ENCODE measurements at regions not wholly inside any gene's neighbourhood (a gene's known extent, or its start where the extent isn't known, plus 50 kb on each side); places are given as distances from the start of the nearest gene placed in this dataset.

GRCh38 chr14:71240866-71241520 lies 333.7 kb downstream of the PCNX1 start:
- Histone ChIP-seq H4K8ac (replicated peaks; ENCODE audit: insufficient read length, low read depth, low read length) (no peak overlapping the region), H3K9ac (ENCODE audit: extremely low read depth, insufficient read length, low read length) (no peak overlapping the region)
- TF ChIP-seq CTCF (conservative IDR thresholded peaks at IDR 0.05), result no peak

More at GRCh38 chr14:71240866-71241520, 333.7 kb downstream of the PCNX1 start:
- Histone ChIP-seq H2BK20ac (ENCODE audit: low read depth, low read length, poor library complexity, severe bottlenecking) (no peak overlapping the region), H2BK12ac (ENCODE audit: insufficient read length, low read depth, low read length) (no peak overlapping the region), H3K27me3 (ENCODE audit: insufficient read depth, low read length) (no peaks in the 10 kb centered on the region), H3K4me1 (ENCODE audit: insufficient read depth, low read length) (no peaks in the 10 kb centered on the region), H2BK15ac (ENCODE audit: low read depth, low read length) (no peak overlapping the region), H3K79me2 (ENCODE audit: insufficient read depth, low read length) (no peaks in the 10 kb centered on the region), H3K18ac (ENCODE audit: insufficient read length, low read depth, low read length) (no peak overlapping the region), H2AFZ (ENCODE audit: low read length) (no peak overlapping the region), H3K23ac (ENCODE audit: insufficient read length, low read depth, low read length) (no peak overlapping the region), H2BK120ac (ENCODE audit: low read depth, low read length, poor library complexity, severe bottlenecking) (no peak overlapping the region), H3K79me1 (ENCODE audit: insufficient read depth, low read depth, low read length, poor library complexity, severe bottlenecking) (no peaks in the 10 kb centered on the region), H3T11ph (ENCODE audit: low read length) (no peak overlapping the region), H4K5ac (ENCODE audit: insufficient read length, low read depth, low read length) (no peak overlapping the region), H3K56ac (ENCODE audit: insufficient read length, low read depth, low read length) (no peak overlapping the region), H2BK5ac (ENCODE audit: insufficient read length, low read length) (no peak overlapping the region), H3K23me2 (ENCODE audit: insufficient read length, low read depth, low read length, poor library complexity, severe bottlenecking) (no peaks in the 10 kb centered on the region), H3K4me2 (ENCODE audit: insufficient read depth, insufficient read length, low read length) (no peak overlapping the region), H2AK5ac (ENCODE audit: insufficient read length, low read length) (no peak overlapping the region), H4K20me1 (ENCODE audit: control insufficient read depth, insufficient read depth, insufficient read length) (no peaks in the 10 kb centered on the region), H3K9me3 (ENCODE audit: control insufficient read depth, low read depth, low read length) (no peaks in the 10 kb centered on the region), H3K27ac (ENCODE audit: insufficient read length, low read depth, low read length) (no peak overlapping the region), H3K14ac (ENCODE audit: insufficient read depth, low read length) (no peak overlapping the region), H4K91ac (ENCODE audit: insufficient read length, low read depth, low read length) (no peak overlapping the region), H3K4ac (ENCODE audit: low read depth, low read length) (no peak overlapping the region)
- Mint-ChIP-seq H3K27me3 (ENCODE audit: low read depth) (no peaks in the 10 kb centered on the region), H3K27ac (no peak overlapping the region; a peak in 1 of 7 replicates), H3K36me3 (ENCODE audit: insufficient read depth in 1 of 3, low read depth in 3 of 3) (peaks cover 0 to 2% (median 0%) of the 10 kb centered on the region in 3 experiments; a peak in 1 of 7 replicates), H3K9me3 (no peaks in the 10 kb centered on the region; a peak in 2 of 5 replicates), H3K4me1 (peaks cover under 1 to 5% of the 10 kb centered on the region in 2 experiments; a peak in 1 of 4 replicates), H3K4me3 (no peak overlapping the region)
- no peak for DNase-seq
